KMS-11 (cell line): ENCODE measurements at regions not wholly inside any gene's neighbourhood (a gene's known extent, or its start where the extent isn't known, plus 50 kb on each side); places are given as distances from the start of the nearest gene placed in this dataset.

ENCODE experiments used
- H2AFZ ChIP-seq: fragments of 200-600 bp; sonication (generic); 2 replicates; pipeline ENCODE4 v1.6.1; 2016; ENCODE audit warnings: antibody characterized with exemption, mixed run types, low read depth
- H3K27ac ChIP-seq: fragments of 200-600 bp; sonication (generic); 2 replicates; pipeline ENCODE4 v1.6.1; 2016; ENCODE audit warnings: mild to moderate bottlenecking, mixed run types
- H3K27me3 ChIP-seq: fragments of 200-600 bp; sonication (generic); 2 replicates; pipeline ENCODE4 v1.6.1; 2017; ENCODE audit warnings: mild to moderate bottlenecking, low read depth, mixed run types, moderate library complexity; ENCODE audit not compliant: insufficient read depth
- H3K36me3 ChIP-seq: fragments of 200-600 bp; sonication (generic); 2 replicates; pipeline ENCODE4 v1.6.1; 2017; ENCODE audit warnings: mild to moderate bottlenecking, mixed run types; ENCODE audit not compliant: insufficient read depth
- H3K4me1 ChIP-seq: fragments of 200-600 bp; sonication (generic); 2 replicates; pipeline ENCODE4 v1.6.1; 2016; ENCODE audit warnings: mild to moderate bottlenecking, low read depth, mixed run types; ENCODE audit not compliant: poor library complexity, severe bottlenecking
- H3K4me2 ChIP-seq: fragments of 200-600 bp; sonication (generic); 2 replicates; pipeline ENCODE4 v1.7.0; 2016; ENCODE audit warnings: mild to moderate bottlenecking, mixed run types
- H3K4me3 ChIP-seq: fragments of 200-600 bp; sonication (generic); IDR thresholded peaks from 2 replicates; pipeline ENCODE4 v1.6.1; 2017; ENCODE audit warnings: low read depth, low read length, mixed read lengths; ENCODE audit not compliant: insufficient read depth
- H3K79me2 ChIP-seq: fragments of 200-600 bp; sonication (generic); 2 replicates; pipeline ENCODE4 v1.6.1; 2016; ENCODE audit warnings: low read depth, mixed run types; ENCODE audit not compliant: insufficient read depth
- H3K9ac ChIP-seq: fragments of 200-600 bp; sonication (generic); 2 replicates; pipeline ENCODE4 v1.6.1; 2016; ENCODE audit warnings: mild to moderate bottlenecking, mixed run types
- H4K20me1 ChIP-seq: fragments of 200-600 bp; sonication (generic); 2 replicates; pipeline ENCODE4 v1.6.1; 2016; ENCODE audit warnings: mild to moderate bottlenecking, mixed run types; ENCODE audit not compliant: insufficient read depth
- CTCF ChIP-seq: fragments of 200-600 bp; sonication (generic); conservative IDR thresholded peaks from 2 replicates; pipeline ENCODE4 v1.6.1; 2017; ENCODE audit warnings: low read depth, mild to moderate bottlenecking, antibody characterized with exemption, low read length, moderate library complexity, mixed read lengths

- Histone ChIP-seq H4K20me1 (no peaks in the 10 kb centered on the region), H3K4me2 (no peak overlapping the region), H3K9ac (no peak overlapping the region), H3K4me3 (no peak overlapping the region), H3K27me3 (no peaks in the 10 kb centered on the region), H2AFZ (no peak overlapping the region), H3K4me1 (no peaks in the 10 kb centered on the region), H3K36me3 (no peaks in the 10 kb centered on the region), H3K27ac (no peak overlapping the region), H3K79me2 (no peaks in the 10 kb centered on the region)
- TF ChIP-seq CTCF, result no peak
These were observed 167.3 kb downstream of the GOLIM4 start for GRCh38 chr3:167928381-167928780.

GRCh38 chr3:167920747-167921146, 175.0 kb downstream of the GOLIM4 start:
- H3K4me2 ChIP-seq, result no peak overlapping the region
- no peaks in the 10 kb centered on the region for H3K36me3 ChIP-seq
- H4K20me1 ChIP-seq, result no peaks in the 10 kb centered on the region
- H3K4me1 ChIP-seq, result no peaks in the 10 kb centered on the region
- H3K4me3 ChIP-seq, result no peak overlapping the region
- no peaks in the 10 kb centered on the region for H3K27me3 ChIP-seq
- no peak overlapping the region for H3K27ac ChIP-seq
- TF ChIP-seq CTCF, result no peak
- H3K9ac ChIP-seq, result no peak overlapping the region
- H2AFZ ChIP-seq, result no peak overlapping the region
- H3K79me2 ChIP-seq, result no peaks in the 10 kb centered on the region

- no peak for TF ChIP-seq CTCF
- no peaks in the 10 kb centered on the region for H3K79me2 ChIP-seq
- no peaks in the 10 kb centered on the region for H3K36me3 ChIP-seq
- H2AFZ ChIP-seq, result no peak overlapping the region
- no peaks in the 10 kb centered on the region for H3K27me3 ChIP-seq
- H3K4me3 ChIP-seq, result no peak overlapping the region
- H3K27ac ChIP-seq, result no peak overlapping the region
- H3K4me1 ChIP-seq, result no peaks in the 10 kb centered on the region
- no peaks in the 10 kb centered on the region for H4K20me1 ChIP-seq
- no peak overlapping the region for H3K4me2 ChIP-seq
- no peak overlapping the region for H3K9ac ChIP-seq
These were observed 176.1 kb downstream of the GOLIM4 start for GRCh38 chr3:167919590-167919989.

- no peak overlapping the region for H3K4me2 ChIP-seq
- no peak overlapping the region for H3K27ac ChIP-seq
- H3K9ac ChIP-seq, result no peak overlapping the region
- H4K20me1 ChIP-seq, result no peaks in the 10 kb centered on the region
- no peaks in the 10 kb centered on the region for H3K36me3 ChIP-seq
- H3K4me3 ChIP-seq, result no peak overlapping the region
- no peaks in the 10 kb centered on the region for H3K27me3 ChIP-seq
- no peaks in the 10 kb centered on the region for H3K79me2 ChIP-seq
- H2AFZ ChIP-seq, result no peak overlapping the region
- H3K4me1 ChIP-seq, result no peaks in the 10 kb centered on the region
- TF ChIP-seq CTCF, result no peak
These were observed 177.0 kb downstream of the GOLIM4 start for GRCh38 chr3:167918686-167919085.
